ENCODE measurements at regions not wholly inside any gene's neighbourhood (a gene's known extent, or its start where the extent isn't known, plus 50 kb on each side); places are given as distances from the start of the nearest gene placed in this dataset.

- no peak for TF ChIP-seq CTCF (IDR thresholded peaks at IDR 0.05; ENCODE audit: low read depth, low read length, poor library complexity, severe bottlenecking)
- TF ChIP-seq EZH2phosphoT487 (IDR thresholded peaks at IDR 0.05; ENCODE audit: borderline replicate concordance, low read length): no peak
Measured at GRCh38 chr1:98555814-98556213, 105.7 kb upstream of the SNX7 start.

Data from DOHH2 (cell line).